GM23338 (cell line): ENCODE measurements at regions not wholly inside any gene's neighbourhood (a gene's known extent, or its start where the extent isn't known, plus 50 kb on each side); places are given as distances from the start of the nearest gene placed in this dataset.

Source experiments
- ATAC-seq: fragments of 200-7000 bp; cut with Tn5 transposase; 3 replicates; pipeline ENCODE4 v1.9.1; 2020
- DNase-seq: peaks from one replicate; pipeline ENCODE4 v3.0.0-alpha.2; 2015; ENCODE audit warnings: low spot score
- H2AFZ ChIP-seq: fragments of 200-600 bp; sonication (generic); 2 replicates; pipeline ENCODE4 v1.8.0; 2016; ENCODE audit warnings: antibody characterized with exemption, mild to moderate bottlenecking, moderate library complexity
- H3F3A ChIP-seq: fragments of 200-600 bp; sonication (generic); replicated peaks from 2 replicates; pipeline ENCODE4 v1.8.0; 2017; ENCODE audit warnings: antibody characterized with exemption, mixed run types, low read depth
- H3K27ac ChIP-seq: fragments of 200-600 bp; sonication (generic); 2 replicates; pipeline ENCODE4 v1.6.1; 2016; ENCODE audit warnings: low read depth
- H3K27me3 ChIP-seq: fragments of 200-600 bp; sonication (generic); 2 replicates; pipeline ENCODE4 v1.8.0; 2016; ENCODE audit warnings: mild to moderate bottlenecking, mixed run types, moderate library complexity; ENCODE audit not compliant: insufficient read depth
- H3K36me3 ChIP-seq: fragments of 200-600 bp; sonication (generic); 2 replicates; pipeline ENCODE4 v1.8.0; 2016; ENCODE audit warnings: mild to moderate bottlenecking; ENCODE audit not compliant: insufficient read depth
- H3K4me1 ChIP-seq: fragments of 200-600 bp; sonication (generic); 2 replicates; pipeline ENCODE4 v1.8.0; 2016; ENCODE audit warnings: mild to moderate bottlenecking, moderate library complexity; ENCODE audit not compliant: insufficient read depth
- H3K4me2 ChIP-seq: fragments of 200-600 bp; sonication (generic); 2 replicates; pipeline ENCODE4 v1.7.1; 2017; ENCODE audit warnings: mixed run types
- H3K4me3 ChIP-seq: fragments of 200-600 bp; sonication (generic); 2 replicates; pipeline ENCODE4 v1.6.1; 2016; ENCODE audit warnings: mixed run types
- H3K79me2 ChIP-seq: fragments of 200-600 bp; sonication (generic); replicated peaks from 2 replicates; pipeline ENCODE4 v1.8.0; 2017; ENCODE audit warnings: mild to moderate bottlenecking; ENCODE audit not compliant: insufficient read depth
- H3K9me2 ChIP-seq: fragments of 200-600 bp; sonication (generic); 2 replicates; pipeline ENCODE4 v1.8.0; 2017; ENCODE audit not compliant: insufficient read depth
- H4K20me1 ChIP-seq: fragments of 200-600 bp; sonication (generic); replicated peaks from 2 replicates; pipeline ENCODE4 v1.8.0; 2017; ENCODE audit warnings: mild to moderate bottlenecking; ENCODE audit not compliant: insufficient read depth
- H3K27ac Mint-ChIP-seq: 2 replicates; pipeline ENCODE4 v1.8.0; 2020; ENCODE audit warnings: inconsistent platforms, mild to moderate bottlenecking, moderate library complexity, mixed read lengths
- H3K27me3 Mint-ChIP-seq: 3 replicates; pipeline ENCODE4 v1.8.0; 2022; ENCODE audit warnings: low read depth, mild to moderate bottlenecking, moderate library complexity, mixed read lengths, inconsistent platforms; ENCODE audit not compliant: insufficient read depth, poor library complexity
- H3K36me3 Mint-ChIP-seq: 3 replicates; pipeline ENCODE4 v1.8.0; 2021; ENCODE audit warnings: low read depth, mild to moderate bottlenecking, inconsistent platforms, moderate library complexity, mixed read lengths
- H3K4me1 Mint-ChIP-seq: 3 replicates; pipeline ENCODE4 v1.8.0; 2020; ENCODE audit warnings: mild to moderate bottlenecking, inconsistent platforms, mixed read lengths
- H3K4me3 Mint-ChIP-seq: 3 replicates; pipeline ENCODE4 v1.8.0; 2021; ENCODE audit warnings: moderate library complexity, mild to moderate bottlenecking, inconsistent platforms, mixed read lengths
- H3K9me3 Mint-ChIP-seq: 3 replicates; pipeline ENCODE4 v1.8.0; 2020; ENCODE audit warnings: moderate library complexity, mild to moderate bottlenecking, inconsistent platforms, mixed read lengths
- CREB1 ChIP-seq: fragments of 250-450 bp; sonication (Bioruptor Pico); IDR thresholded peaks from 2 replicates; pipeline ENCODE4 v1.5.0; 2020; ENCODE audit warnings: low read depth, mild to moderate bottlenecking, moderate library complexity
- CTCF ChIP-seq, 2 experiments: fragments of 200-600 bp in 1 of 2; sonication (generic) in 1 of 2; conservative IDR thresholded peaks; 2 replicates each; pipeline versions ENCODE4 v1.5.1 to v1.6.1; 2016 to 2017; ENCODE audit warnings: antibody characterized with exemption in 2 of 2, low read depth in 2 of 2, mild to moderate bottlenecking in 2 of 2, moderate library complexity in 1 of 2
- EZH2 ChIP-seq: fragments of 200-600 bp; sonication (generic); IDR thresholded peaks from one replicate; pipeline ENCODE4 v1.8.0; 2017; ENCODE audit warnings: antibody characterized with exemption, mild to moderate bottlenecking, low read depth; ENCODE audit not compliant: unreplicated experiment
- EZH2phosphoT487 ChIP-seq: fragments of 200-600 bp; sonication (generic); IDR thresholded peaks from one replicate; pipeline ENCODE4 v1.8.1; 2018; ENCODE audit warnings: antibody characterized with exemption; ENCODE audit not compliant: unreplicated experiment
- JUNB ChIP-seq: IDR thresholded peaks from one replicate; pipeline ENCODE4 v1.6.1; 2016; ENCODE audit warnings: antibody characterized with exemption; ENCODE audit not compliant: unreplicated experiment
- POLR2AphosphoS5 ChIP-seq: IDR thresholded peaks from 2 replicates; pipeline ENCODE4 v1.6.1; 2016; ENCODE audit warnings: antibody characterized with exemption, low read depth
- REST ChIP-seq: IDR thresholded peaks from one replicate; pipeline ENCODE4 v1.6.1; 2018; ENCODE audit warnings: antibody characterized with exemption; ENCODE audit not compliant: unreplicated experiment
- STAT1 ChIP-seq: IDR thresholded peaks from one replicate; pipeline ENCODE4 v1.6.1; 2016; ENCODE audit warnings: antibody characterized with exemption; ENCODE audit not compliant: unreplicated experiment
- ZNF114 ChIP-seq: fragments of 250-450 bp; sonication (Bioruptor Pico); IDR thresholded peaks from 2 replicates; pipeline ENCODE4 v1.5.0; 2020; ENCODE audit warnings: mild to moderate bottlenecking, moderate library complexity
- ZNF331 ChIP-seq: fragments of 250-450 bp; sonication (Bioruptor Pico); IDR thresholded peaks from 2 replicates; pipeline ENCODE4 v1.5.0; 2020; ENCODE audit warnings: low read depth, mild to moderate bottlenecking, moderate library complexity
- ZNF462 ChIP-seq: fragments of 250-450 bp; sonication (Bioruptor Pico); IDR thresholded peaks from 2 replicates; pipeline ENCODE4 v1.5.0; 2020; ENCODE audit warnings: mild to moderate bottlenecking, moderate library complexity

GRCh38 chrX:124619710-124620109 is 273.3 kb downstream of the SH2D1A start:
- no peak overlapping the region for H3K27ac Mint-ChIP-seq
- Histone ChIP-seq H3K9me2 (no peaks in the 10 kb centered on the region), H3K4me3 (no peak overlapping the region), H4K20me1 (no peaks in the 10 kb centered on the region; the same call in 1 of the 2 replicates), H3K79me2 (no peaks in the 10 kb centered on the region), H3K27ac (no peak overlapping the region), H3K27me3 (no peaks in the 10 kb centered on the region), H3F3A (no peaks in the 10 kb centered on the region), H3K36me3 (no peaks in the 10 kb centered on the region), H2AFZ (no peak overlapping the region), H3K4me1 (no peaks in the 10 kb centered on the region), H3K4me2 (no peak overlapping the region)
- no peak for TF ChIP-seq EZH2phosphoT487
- no peak for TF ChIP-seq ZNF331 (CRISPR knock-in tag)
- no peak for TF ChIP-seq ZNF114 (CRISPR knock-in tag)
- TF ChIP-seq POLR2AphosphoS5, result no peak
- no peak for TF ChIP-seq EZH2
- TF ChIP-seq ZNF462 (CRISPR knock-in tag), result no peak
- no peak for TF ChIP-seq STAT1
- TF ChIP-seq JUNB, result no peak
- no peak for TF ChIP-seq CTCF (conservative IDR thresholded peaks at IDR 0.05; ENCODE audit: low read depth in 2 of 2)
- TF ChIP-seq REST, result no peak
- no peak for TF ChIP-seq CREB1 (CRISPR knock-in tag)
- no peak for ATAC-seq
- no peaks in the 10 kb centered on the region for H3K9me3 Mint-ChIP-seq
- H3K4me3 Mint-ChIP-seq, result no peak overlapping the region
- no peaks in the 10 kb centered on the region for H3K4me1 Mint-ChIP-seq
- H3K27me3 Mint-ChIP-seq, result peaks cover 2% of the 10 kb centered on the region
- no peaks in the 10 kb centered on the region for H3K36me3 Mint-ChIP-seq
- no peak for DNase-seq
